Lower lobe of right lung (tissue), 2 donors: ENCODE measurements at regions not wholly inside any gene's neighbourhood (a gene's known extent, or its start where the extent isn't known, plus 50 kb on each side); places are given as distances from the start of the nearest gene placed in this dataset.

ENCODE experiments used
- ATAC-seq, 2 donors: fragments of 200-7000 bp; cut with Tn5 transposase; one replicate each; pipeline ENCODE4 v1.9.1; 2020 to 2022; ENCODE audit warnings: mild to moderate bottlenecking in 2 of 2, moderate library complexity in 2 of 2
- DNase-seq: peaks from one replicate; pipeline ENCODE4 v3.0.0-alpha.2; 2020
- H3K27ac ChIP-seq: fragments of 200-600 bp; one replicate; pipeline ENCODE4 v1.8.0; 2022
- H3K27me3 ChIP-seq: fragments of 200-600 bp; one replicate; pipeline ENCODE4 v1.8.0; 2022; ENCODE audit warnings: low read depth
- H3K36me3 ChIP-seq: fragments of 200-600 bp; one replicate; pipeline ENCODE4 v1.8.0; 2022; ENCODE audit warnings: mild to moderate bottlenecking
- H3K4me1 ChIP-seq: fragments of 200-600 bp; one replicate; pipeline ENCODE4 v1.8.0; 2022
- H3K4me3 ChIP-seq: fragments of 200-600 bp; one replicate; pipeline ENCODE4 v1.8.0; 2022; ENCODE audit warnings: mild to moderate bottlenecking
- H3K9me3 ChIP-seq: fragments of 200-600 bp; one replicate; pipeline ENCODE4 v1.8.0; 2022
- CTCF ChIP-seq: fragments of 200-600 bp; IDR thresholded peaks from one replicate; pipeline ENCODE4 v1.8.0; 2022; ENCODE audit warnings: antibody characterized with exemption, mild to moderate bottlenecking
- intact Hi-C: fragments of 100-400 bp; cut with DNase I; formaldehyde crosslinking; loops from one replicate; pipeline ENCODE4 v1.11.0; 2022
- donor health status: DM: no; HTN: yes; CAD: no; lungs with severe emphysema.

- Histone ChIP-seq H3K4me1 (no peaks in the 10 kb centered on the region), H3K9me3 (no peaks in the 10 kb centered on the region), H3K36me3 (no peaks in the 10 kb centered on the region), H3K27ac (no peak overlapping the region), H3K27me3 (no peaks in the 10 kb centered on the region), H3K4me3 (no peak overlapping the region)
- intact Hi-C loops = no loop called here
- no peak for DNase-seq
- no peak for ATAC-seq
- TF ChIP-seq CTCF = no peak
These were observed 260.8 kb downstream of the SKAP2 start for GRCh38 chr7:26603631-26604030.

- H3K9me3 ChIP-seq = no peaks in the 10 kb centered on the region
- ATAC-seq (no peak), DNase-seq (no peak)
- H3K36me3 ChIP-seq = no peaks in the 10 kb centered on the region
- no peak for TF ChIP-seq CTCF
- intact Hi-C loops = no loop called here
- H3K27ac ChIP-seq = no peak overlapping the region
- no peaks in the 10 kb centered on the region for H3K4me1 ChIP-seq
- H3K4me3 ChIP-seq = no peak overlapping the region
- no peaks in the 10 kb centered on the region for H3K27me3 ChIP-seq
These were observed 256.0 kb downstream of the SKAP2 start for GRCh38 chr7:26608402-26608801.

- H3K36me3 ChIP-seq = no peaks in the 10 kb centered on the region
- H3K4me3 ChIP-seq = no peak overlapping the region
- H3K27me3 ChIP-seq = no peaks in the 10 kb centered on the region
- H3K9me3 ChIP-seq = no peaks in the 10 kb centered on the region
- ATAC-seq = no peak
- intact Hi-C loops = no loop called here
- TF ChIP-seq CTCF = no peak
- no peak overlapping the region for H3K27ac ChIP-seq
- no peak for DNase-seq
- no peaks in the 10 kb centered on the region for H3K4me1 ChIP-seq
These were observed 255.3 kb downstream of the SKAP2 start for GRCh38 chr7:26609082-26609481.

GRCh38 chr7:26609532-26609931 lies 254.9 kb downstream of the SKAP2 start:
- no peak for DNase-seq

GRCh38 chr7:26612742-26613141 lies 251.6 kb downstream of the SKAP2 start:
- no peaks in the 10 kb centered on the region for H3K9me3 ChIP-seq
- intact Hi-C loops = no loop called here
- H3K4me1 ChIP-seq = no peaks in the 10 kb centered on the region
- H3K36me3 ChIP-seq = no peaks in the 10 kb centered on the region
- DNase-seq (no peak), ATAC-seq (no peak)
- no peak overlapping the region for H3K27ac ChIP-seq
- H3K27me3 ChIP-seq = no peaks in the 10 kb centered on the region
- TF ChIP-seq CTCF = no peak
- H3K4me3 ChIP-seq = no peak overlapping the region

More at GRCh38 chr7:26609532-26609931, 254.9 kb downstream of the SKAP2 start:
- H3K36me3 ChIP-seq = no peaks in the 10 kb centered on the region
- ATAC-seq = no peak
- H3K27me3 ChIP-seq = no peaks in the 10 kb centered on the region
- intact Hi-C loops = no loop called here
- no peak overlapping the region for H3K27ac ChIP-seq
- no peak for TF ChIP-seq CTCF
- H3K4me1 ChIP-seq = no peaks in the 10 kb centered on the region
- no peaks in the 10 kb centered on the region for H3K9me3 ChIP-seq
- no peak overlapping the region for H3K4me3 ChIP-seq

- Histone ChIP-seq H3K4me1 (no peaks in the 10 kb centered on the region), H3K9me3 (no peaks in the 10 kb centered on the region), H3K27me3 (no peaks in the 10 kb centered on the region), H3K27ac (no peak overlapping the region), H3K36me3 (no peaks in the 10 kb centered on the region), H3K4me3 (no peak overlapping the region)
- no peak for DNase-seq
- intact Hi-C loops = no loop called here
- no peak for ATAC-seq
- no peak for TF ChIP-seq CTCF
These were observed 249.9 kb downstream of the SKAP2 start for GRCh38 chr7:26614503-26614902.
